Right ventricle myocardium inferior (tissue), 1 donor: ENCODE measurements at regions not wholly inside any gene's neighbourhood (a gene's known extent, or its start where the extent isn't known, plus 50 kb on each side); places are given as distances from the start of the nearest gene placed in this dataset.

Experiments
- ATAC-seq: fragments of 200-7000 bp; cut with Tn5 transposase; one replicate; pipeline ENCODE4 v1.9.1; 2020; ENCODE audit warnings: mild to moderate bottlenecking, moderate library complexity
- DNase-seq: peaks from one replicate; pipeline ENCODE4 v3.0.0; 2021; ENCODE audit errors: missing footprints
- intact Hi-C: fragments of 100-400 bp; cut with DNase I; formaldehyde crosslinking; loops from one replicate; pipeline ENCODE4 v1.11.0; 2022
- donor health status: DM: no; HTN: yes; CAD: no; lungs with severe emphysema.

DNA sequence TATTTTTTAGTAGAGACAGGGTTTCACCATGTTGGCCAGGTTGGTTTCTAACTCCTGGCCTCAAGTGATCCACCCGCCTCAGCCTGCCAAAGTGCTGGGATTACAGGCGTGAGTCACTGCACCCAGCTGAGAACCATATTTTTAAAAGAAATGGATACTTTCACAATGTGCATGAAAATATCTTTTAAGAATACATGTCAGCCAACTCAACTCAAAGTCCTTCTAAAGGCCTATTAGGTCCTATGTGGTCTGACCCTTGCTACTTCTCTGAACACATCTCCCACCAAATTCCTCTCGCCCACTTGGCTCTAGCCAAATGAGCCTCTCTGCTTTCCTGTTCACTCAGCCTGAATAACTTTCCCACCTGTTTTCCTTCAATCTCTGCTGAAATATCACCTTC, 119.6 kb downstream of the MTX2 start:
- ATAC-seq (no peak), DNase-seq (no peak)
- intact Hi-C loops = no loop called here

DNA sequence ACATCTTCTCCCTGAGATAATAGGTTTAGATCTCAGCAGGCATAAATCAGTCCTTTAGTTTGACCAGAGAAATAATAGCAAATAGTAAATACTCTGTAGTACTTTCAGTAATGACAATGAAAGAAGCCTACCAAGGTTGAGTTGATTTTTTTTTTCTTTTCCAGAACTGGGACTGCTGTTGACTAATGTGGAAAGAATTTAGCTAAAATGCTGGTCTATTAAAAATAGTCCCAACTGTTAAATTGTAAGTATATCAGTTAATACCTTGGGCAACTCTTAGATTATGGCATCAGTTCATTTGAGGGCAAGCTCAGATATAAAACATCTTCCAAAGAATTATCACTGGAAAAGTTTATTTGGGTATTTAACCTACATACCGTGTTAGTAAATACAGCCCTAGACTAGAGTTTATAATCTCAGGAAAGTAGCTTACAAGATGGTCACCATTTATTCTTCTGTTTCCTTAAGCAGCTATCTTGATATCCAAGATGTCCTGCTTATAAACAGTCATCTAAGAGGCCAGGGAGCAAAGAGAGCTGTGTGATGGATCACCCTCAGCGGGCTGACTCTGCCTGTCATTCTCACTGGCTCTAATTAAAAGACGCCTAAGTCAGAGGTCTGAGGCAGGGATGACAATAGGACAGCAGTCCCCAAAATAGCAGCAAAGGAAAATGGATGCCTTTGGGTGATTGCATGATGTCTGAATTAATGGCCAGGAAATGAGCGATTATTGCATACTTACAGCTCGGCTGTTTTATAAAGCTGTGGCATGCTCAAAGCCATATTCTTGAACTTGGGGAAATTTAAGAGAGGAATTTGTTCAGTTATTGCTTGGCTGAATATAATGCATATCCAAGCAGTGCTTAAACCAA, 121.3 kb downstream of the MTX2 start:
- ATAC-seq (no peak), DNase-seq (no peak)
- intact Hi-C loops = no loop called here

DNA sequence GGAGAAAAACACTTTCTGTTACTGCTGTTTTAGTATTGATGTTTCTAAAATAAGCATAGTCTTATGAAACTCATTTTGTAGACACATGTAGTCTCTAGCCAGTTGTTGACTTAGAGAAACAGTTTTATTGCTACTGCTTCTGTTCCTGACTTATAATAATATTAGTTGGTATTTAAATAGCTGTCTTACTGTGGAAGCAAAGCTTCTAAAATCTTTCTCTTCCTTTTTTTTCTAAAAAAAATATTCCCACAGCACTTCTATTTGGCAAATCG, 121.8 kb downstream of the MTX2 start:
- DNase-seq = no peak
- no peak for ATAC-seq
- intact Hi-C loops = no loop called here

DNA sequence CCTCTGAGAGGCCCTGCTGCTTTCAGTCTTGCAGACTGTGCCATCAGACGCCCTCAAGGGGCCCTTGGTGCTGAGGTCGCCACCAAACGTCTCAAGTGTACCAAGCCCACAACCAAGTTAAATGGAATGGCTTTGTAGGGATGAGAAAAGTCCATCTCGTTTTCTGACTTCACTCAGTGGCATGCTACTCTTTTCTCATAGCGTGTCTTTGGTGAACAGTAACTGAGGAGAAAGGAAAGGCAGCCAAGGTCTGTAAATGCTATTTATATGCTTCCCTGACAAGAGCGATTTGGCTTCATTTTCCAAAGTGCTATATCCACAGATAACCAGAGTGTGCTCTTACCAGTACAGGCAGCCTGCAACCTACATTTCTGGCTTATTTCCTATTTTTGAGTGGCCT, 123.0 kb downstream of the MTX2 start:
- ATAC-seq = peak; percentile 87
- intact Hi-C loops = no loop called here
- DNase-seq = no peak

DNA sequence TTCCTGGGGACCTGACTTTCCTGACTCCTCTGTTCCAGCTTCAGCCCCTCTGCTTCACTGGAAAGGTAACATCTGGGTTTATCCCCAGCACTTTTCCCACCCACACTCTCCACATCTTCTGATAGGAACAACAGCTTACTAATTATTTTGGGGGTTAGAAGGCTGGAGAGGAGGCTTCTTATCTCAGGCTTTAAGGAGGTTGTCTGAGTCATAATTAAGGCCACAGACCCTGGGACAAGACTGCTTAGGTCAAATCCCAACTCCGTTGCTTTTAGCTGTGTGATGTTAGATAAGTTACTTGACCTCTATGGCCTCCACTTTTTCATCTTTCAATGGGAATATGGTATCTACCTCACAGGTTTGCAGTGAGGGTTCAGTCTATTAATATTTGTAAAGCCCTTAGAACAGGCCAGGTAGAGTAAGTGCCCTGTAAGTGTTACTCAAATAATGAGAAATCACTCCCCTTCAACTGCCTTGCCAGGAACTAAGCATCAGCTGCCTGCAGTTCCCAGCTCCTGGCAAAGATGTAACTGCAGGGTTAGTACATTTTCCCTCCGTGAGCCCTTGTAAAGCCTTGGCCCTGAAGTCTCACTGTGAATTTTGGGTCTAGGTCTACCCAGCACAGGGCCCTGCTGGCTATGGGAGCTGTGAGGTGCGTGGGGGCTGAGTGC, 123.6 kb downstream of the MTX2 start:
- ATAC-seq (peak; percentile 26), DNase-seq (no peak)
- intact Hi-C loops = no loop called here

DNA sequence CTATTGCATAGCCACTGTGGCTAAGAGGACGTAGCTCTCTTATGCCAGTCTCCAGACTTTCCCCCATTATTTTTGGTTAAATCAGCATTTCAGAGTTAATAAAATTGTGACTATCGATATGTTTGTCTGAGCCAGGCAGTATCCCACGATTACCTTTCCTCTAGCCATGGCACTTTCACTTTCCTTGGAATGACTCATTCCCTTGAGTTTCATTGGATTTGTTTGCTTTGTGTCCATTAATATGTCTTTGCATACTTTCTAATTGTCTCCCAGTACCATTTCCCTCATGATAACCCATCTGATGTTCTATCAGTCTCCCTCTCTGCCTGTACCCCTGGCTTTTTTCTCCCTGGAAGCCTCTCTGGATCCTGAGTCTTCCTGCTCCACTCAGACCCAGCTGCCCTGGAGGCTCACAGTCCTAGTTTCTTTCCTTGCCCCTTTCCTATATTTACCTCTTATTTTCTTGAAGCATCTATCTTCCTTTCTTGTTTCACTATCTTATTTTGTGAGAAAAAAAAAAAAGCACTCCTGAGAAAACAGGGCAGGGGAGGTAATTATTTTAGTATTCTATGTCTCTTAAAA, 126.1 kb downstream of the MTX2 start:
- ATAC-seq (no peak), DNase-seq (no peak)
- intact Hi-C loops = no loop called here

DNA sequence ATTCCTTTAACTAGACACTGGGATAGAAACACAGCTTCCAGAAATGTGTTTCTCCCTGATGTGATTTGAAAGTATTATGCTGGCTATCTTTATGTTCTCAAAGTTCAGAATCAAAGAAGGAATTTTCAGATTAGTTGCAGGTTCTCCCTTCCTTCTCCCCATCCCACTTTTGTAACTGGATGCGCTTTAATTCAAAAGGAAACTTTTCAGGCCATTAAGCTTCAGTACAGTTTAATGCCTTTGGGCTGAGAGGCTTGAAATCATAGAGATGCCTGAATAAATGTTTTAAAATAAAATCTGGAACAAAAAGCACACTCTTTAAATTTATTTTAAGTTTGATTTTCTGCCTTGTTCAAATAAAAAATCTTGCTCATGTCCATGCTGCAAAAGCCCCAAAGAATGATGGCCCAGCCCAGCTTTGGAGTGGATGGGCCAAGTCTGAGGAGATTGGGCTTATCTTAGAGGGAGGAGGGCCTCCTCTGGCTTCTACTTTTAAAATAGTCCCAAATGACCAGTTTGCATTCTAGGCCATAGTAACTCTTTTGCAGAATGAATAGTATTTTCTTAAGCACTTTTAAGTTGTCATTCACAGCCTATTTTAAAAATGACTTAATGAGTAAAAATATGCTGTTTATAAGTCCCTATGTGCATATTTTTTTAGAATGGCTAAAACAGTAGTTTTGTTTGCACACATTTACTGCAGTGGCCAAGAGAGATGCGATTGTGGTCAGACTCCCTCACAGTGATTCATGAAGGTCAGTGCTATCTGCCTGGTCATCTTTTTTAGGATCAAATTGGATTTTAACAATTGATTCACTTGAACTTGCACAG, 129.2 kb downstream of the MTX2 start:
- intact Hi-C loops = no loop called here
- DNase-seq = no peak
- ATAC-seq = no peak

DNA sequence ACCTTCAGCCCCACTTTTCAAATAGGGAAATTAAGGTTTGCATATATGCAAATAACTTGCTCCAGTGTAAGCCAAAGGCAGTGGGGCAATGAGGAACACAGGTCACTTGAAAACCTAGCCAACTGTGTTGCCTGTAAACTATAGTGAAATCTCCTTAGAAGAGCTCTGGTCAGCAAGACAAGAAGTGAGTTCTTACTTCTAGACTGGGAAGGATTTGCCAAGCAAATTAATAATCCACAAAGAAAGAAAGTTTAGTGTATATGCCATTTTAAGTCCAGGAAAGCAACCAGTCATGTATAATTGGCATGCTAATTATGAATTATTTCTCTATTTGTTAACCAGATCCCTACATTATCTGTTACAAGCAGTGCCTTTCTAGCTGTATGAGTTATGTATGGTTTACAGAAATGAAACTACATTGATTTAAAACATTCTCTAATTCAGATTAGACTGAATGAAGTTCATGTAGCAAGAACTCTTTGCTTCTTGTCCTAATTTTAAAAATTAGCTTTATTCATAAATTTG, 129.9 kb downstream of the MTX2 start:
- intact Hi-C loops = no loop called here
- DNase-seq (no peak), ATAC-seq (no peak)

DNA sequence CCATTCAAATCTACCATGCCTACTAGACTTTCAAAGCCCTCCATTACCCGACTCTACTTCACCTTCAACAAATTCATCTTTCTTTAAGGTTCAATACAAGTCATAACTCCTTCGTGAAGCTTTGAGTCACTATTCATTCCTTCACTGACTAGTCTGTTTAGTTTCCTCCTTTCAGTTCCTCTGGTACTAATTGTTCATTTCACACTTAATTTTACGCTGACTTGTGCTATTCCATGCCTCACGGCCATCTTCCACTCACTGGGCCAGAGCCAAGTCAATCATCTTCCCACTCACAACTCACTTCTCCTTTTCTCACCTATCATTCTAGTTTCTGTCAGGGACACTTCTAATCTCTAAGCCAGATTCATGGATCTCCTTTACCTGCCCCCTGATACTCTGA, 136.2 kb downstream of the MTX2 start:
- no peak for DNase-seq
- no peak for ATAC-seq
- intact Hi-C loops = no loop called here

DNA sequence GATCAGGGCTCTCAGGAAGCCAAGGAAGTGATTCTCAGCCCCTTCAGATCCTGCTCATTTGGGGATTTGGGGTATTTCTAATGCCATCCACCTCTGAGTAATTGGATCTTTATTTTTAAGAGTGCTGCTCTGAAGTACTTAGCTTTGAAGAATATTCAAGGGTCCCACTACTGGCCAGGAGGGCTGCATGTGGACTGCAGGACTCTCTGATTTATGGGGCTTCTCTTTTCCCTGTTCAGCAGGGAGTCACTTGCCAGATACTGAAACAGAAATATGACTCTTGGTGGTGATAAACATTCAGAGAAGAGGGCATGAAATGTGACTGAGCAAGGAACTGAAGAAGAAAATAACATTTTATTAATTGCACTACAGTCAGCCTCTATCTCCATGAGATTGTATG, 138.5 kb downstream of the MTX2 start:
- no peak for ATAC-seq
- intact Hi-C loops = no loop called here

DNA sequence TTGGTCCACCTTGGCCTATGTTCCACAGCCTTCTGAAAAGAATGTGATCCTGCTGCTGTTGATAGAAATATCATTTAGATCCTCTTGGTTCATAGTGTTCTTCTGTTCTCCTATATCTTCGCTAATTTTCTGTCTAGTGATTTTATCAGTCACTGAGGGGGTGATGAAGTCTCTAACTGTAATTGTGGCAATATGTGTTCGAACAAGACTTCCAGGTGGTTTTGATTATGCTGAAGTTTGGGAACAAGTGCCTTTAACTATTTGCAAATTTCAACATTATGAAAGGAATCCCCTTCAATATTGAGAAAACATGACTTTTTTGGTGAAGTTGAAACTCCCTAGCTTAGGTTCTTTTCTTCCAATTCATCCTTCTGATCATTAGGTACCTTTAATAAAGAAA, 140.4 kb downstream of the MTX2 start:
- intact Hi-C loops = no loop called here
- ATAC-seq = no peak
- DNase-seq = no peak

More for the DNA sequence above, 138.5 kb downstream of the MTX2 start:
- no peak for DNase-seq

DNA sequence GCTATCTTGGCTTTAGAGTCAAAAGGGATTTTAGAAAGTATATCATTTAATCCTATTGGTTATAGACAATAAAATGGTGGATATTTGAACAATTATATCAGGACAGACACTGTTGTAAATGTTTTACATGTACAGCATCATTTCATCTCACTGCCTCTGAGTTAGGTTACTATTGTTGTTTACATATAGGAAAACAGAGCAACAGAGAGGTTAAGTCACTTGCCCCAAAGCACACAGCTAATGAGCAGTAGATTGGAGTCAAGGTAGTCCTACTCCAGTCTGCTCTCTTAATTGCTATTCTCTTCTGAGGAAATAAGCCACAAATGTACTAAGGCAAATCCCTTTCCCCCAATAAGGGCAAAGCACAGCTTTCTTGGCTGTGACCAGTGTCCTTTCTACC, 142.9 kb downstream of the MTX2 start:
- intact Hi-C loops = no loop called here
- DNase-seq (no peak), ATAC-seq (no peak)

DNA sequence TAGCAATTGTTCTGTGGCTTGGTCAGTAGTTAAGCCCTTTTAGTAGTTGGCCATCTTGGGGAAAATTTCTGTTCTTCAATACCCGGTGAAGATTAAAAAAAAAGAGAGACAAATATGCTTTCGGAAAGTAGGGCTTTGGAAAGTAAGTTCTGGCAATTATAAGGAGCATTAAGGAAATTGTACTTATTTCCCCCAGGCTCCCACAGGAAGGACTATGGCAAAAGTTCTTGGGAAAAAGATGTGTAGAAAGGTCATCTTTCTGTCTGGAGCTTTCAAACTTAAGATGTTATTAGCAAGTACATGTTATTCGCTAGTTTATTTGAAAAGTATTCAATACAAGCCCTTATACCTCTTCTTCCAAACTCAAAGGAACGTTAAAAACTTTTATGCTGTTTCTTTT, 144.5 kb downstream of the MTX2 start:
- intact Hi-C loops = no loop called here
- ATAC-seq (no peak), DNase-seq (no peak)

DNA sequence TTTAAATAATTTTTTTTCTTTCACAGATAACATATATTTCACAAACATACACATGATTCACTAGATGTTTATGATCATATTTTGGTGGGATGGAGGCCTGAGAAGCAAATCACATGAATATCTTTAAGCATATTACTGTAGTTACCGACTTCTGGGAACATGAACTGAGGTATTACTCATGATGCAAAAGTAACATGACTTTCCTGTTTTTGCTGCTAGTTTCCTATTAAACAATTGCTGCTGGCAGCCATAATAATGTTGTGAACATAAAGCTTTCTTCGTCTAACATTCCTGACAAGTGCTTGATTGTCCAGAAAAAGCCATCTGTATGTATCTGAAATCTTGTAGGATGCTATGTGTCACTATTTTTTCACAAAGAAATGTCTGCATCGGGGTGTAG, 145.4 kb downstream of the MTX2 start:
- DNase-seq (no peak), ATAC-seq (no peak)
- intact Hi-C loops = no loop called here

DNA sequence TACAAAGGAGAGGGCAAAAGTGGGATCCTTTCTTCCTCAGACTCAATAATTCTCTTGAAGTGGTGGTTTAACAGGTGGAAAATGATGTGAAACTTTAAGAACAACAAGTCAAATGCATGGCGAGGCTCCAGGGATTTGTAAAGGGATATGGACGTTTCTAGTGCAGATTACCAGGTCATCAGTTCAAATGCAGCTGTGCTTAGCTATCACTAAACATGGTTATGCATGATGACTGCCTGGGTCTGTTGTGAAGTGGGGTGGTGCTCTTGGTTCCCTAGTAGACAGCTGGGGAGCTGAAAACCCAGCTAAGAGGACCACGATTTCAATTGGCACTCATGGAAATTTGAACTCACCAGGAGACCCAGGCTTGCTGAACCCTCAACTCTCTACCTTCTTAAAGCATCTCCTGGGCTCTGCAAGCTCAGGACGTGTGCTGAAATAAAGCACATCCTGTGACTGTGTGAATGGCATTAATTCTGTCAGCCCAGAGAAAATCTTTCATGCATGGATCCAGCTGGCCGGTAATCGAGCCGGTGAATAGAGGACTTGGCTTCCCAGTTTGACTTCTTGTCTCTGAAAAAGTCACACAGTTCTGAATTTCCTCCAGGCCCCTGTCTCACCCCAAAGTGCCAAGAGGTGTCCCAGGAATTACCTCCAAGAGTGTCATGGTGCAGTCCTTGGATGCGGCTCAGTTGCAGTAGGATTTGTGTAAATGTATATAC, 146.1 kb downstream of the MTX2 start:
- intact Hi-C loops = no loop called here
- DNase-seq = no peak
- ATAC-seq = no peak

DNA sequence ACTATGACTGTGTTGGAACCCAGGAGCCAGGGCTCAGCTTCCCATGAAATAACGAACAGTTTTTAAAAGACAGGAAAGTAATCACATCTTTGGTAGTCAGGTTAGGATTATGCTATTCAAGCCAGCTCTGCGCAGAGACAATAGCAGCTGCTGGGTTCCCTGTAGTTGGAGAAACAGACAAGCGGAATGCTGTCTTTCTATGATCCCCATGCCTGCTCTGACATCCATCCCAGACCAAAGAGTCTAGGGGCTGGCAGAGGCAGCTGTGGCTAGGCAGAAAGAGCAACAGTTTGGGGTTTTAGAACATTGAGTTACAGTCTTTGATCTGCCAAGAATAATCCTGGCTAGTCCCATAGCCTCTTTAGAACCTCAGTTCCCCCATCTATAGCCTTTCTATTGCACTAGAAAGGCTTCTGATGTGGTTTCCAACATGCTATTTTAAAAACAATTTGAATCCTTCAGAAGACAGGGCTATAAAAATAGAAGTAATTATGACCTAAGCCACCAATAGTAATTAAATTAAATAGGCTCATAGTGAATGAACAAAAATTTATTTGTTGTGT, 146.8 kb downstream of the MTX2 start:
- ATAC-seq = no peak
- intact Hi-C loops = no loop called here
- peak; percentile 16 for DNase-seq

DNA sequence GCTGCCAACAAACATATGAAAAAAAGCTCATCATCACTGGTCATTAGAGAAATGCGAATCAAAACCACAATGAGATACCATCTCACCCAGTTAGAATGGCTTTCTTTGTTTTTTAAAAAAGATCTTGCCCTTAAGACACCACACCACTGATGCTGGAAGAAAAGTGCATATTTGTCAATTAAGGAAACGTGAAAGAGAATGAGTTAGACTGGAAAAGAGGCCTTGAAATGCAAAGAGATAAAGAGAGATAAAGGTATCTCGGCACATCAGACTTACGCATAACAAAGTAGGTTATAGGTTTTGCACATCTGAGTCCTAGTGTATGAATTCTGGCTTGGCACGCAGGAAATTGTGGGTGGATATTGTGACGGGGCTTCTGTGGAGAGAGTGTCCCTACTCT, 149.5 kb downstream of the MTX2 start:
- DNase-seq (no peak), ATAC-seq (no peak)
- intact Hi-C loops = no loop called here

DNA sequence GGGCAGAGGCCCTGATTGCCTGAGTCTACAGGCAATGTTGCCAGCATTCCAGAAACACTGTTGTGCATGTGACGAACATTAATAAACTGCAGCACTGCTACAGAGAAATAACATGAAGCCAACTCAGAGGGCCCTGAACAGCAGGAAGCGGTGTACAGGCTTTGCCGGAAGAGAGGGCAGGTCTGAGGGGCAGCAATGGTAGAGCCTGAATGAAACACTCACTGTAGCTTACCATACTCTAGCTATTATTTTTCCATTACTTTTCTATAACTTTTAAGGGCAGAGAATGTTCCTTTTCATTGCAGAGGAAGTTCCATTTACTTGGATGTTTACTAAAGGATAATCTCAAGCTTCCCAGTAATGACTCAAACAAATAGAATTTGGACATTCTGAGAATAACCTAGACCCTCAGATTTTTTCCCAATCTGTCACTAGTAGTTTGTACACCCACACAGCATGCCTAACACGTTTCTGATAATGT, 150.4 kb downstream of the MTX2 start:
- ATAC-seq = no peak
- intact Hi-C loops = no loop called here
- peak; percentile 8 for DNase-seq
